ENCODE measurements at regions not wholly inside any gene's neighbourhood (a gene's known extent, or its start where the extent isn't known, plus 50 kb on each side); places are given as distances from the start of the nearest gene placed in this dataset.

DNA sequence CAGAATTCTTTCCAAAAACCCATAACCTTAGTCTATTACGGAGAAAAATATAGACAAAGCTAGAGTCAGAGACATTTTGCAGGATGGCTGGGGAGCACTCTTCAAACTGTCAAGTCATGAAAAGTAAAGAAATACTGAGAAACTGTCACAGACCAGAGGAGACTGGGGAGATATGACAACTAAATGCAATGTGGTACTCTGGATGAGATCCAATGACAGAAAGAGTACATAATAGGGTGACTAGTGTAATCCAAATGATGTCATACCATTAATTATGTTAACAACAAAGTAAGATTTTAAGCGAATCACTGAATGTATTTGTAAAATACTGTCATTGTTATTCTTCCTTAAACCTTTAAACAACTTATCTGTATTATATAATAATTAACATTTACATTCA lies 393.8 kb downstream of the LIG4 start:
- no peak for TF ChIP-seq CTCF (IDR thresholded peaks at IDR 0.05; ENCODE audit: control extremely low read depth, extremely low read depth, low read depth, missing control alignments)
- no peak for DNase-seq (ENCODE audit: extremely low spot score)
- CTCF ChIA-PET = no interaction called here
- POLR2A ChIA-PET = no interaction called here

GRCh38 chr13:107819071-107819470 lies 396.3 kb downstream of the LIG4 start:
- POLR2A ChIA-PET = no interaction called here
- TF ChIP-seq CTCF (IDR thresholded peaks at IDR 0.05; ENCODE audit: control extremely low read depth, extremely low read depth, low read depth, missing control alignments) = no peak
- DNase-seq (ENCODE audit: extremely low spot score) = no peak
- CTCF ChIA-PET = no interaction called here

- no peak for DNase-seq (ENCODE audit: extremely low spot score)
- ChIA-PET POLR2A (no interaction called here), CTCF (no interaction called here)
- TF ChIP-seq CTCF (IDR thresholded peaks at IDR 0.05; ENCODE audit: control extremely low read depth, extremely low read depth, low read depth, missing control alignments) = no peak
Measured at GRCh38 chr13:107817647-107818287, 397.6 kb downstream of the LIG4 start.

DNA sequence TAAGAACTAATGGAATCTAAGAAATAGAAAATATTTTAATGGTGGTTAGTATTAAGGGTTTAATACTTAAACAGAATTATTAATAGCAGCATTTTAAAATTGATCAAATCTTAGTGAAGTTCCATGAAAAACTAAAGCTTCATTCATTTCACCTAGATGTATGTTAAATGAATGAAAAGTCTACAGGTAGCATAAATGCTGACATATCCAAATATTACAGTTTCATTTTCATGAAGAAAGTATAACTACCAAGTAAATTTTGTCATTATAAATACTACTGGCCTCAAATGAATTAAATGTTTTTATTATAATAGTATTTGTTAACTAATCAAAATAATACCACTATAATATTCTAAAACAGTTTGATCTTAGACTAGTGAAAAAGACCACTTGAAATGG lies 403.3 kb downstream of the LIG4 start:
- no peak for DNase-seq (ENCODE audit: extremely low spot score)
- POLR2A ChIA-PET = no interaction called here
- CTCF ChIA-PET = no interaction called here
- TF ChIP-seq CTCF (IDR thresholded peaks at IDR 0.05; ENCODE audit: control extremely low read depth, extremely low read depth, low read depth, missing control alignments) = no peak

DNA sequence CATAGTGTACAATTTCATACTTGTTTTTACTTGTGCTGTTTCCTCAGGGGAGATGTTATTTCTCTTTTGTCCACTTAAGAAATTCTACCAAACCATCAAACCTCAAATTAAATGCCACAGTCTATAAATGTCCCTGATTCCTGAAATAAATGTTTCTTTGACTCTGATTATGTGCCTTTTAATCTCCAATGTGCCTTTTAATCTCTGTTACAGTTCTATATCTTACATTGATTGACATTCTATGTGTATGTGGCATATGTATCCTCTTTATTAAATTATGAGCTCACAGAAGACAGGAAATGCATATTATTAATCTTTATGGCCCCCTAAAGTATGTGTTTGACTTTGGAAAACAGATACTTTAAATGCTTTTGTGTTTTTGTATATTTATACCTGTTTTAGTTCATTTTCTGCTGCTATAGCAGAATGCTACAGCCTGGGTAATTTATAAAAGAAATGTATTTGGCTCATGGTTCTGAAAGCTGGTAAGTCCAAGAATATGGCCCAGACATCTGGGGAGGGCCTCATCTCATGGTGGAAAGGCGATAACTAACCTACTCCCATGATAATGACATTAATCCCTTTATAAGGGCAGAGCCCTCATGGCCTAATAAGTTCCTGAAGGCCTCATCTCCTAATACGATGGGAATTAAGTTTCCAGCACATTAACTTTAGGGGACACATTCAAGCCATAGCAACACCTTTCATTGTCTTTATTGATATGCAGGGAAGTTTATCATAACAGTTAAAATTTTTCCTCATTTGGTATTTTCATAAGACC lies 403.9 kb downstream of the LIG4 start:
- no peak for DNase-seq (ENCODE audit: extremely low spot score)
- no peak for TF ChIP-seq CTCF (IDR thresholded peaks at IDR 0.05; ENCODE audit: control extremely low read depth, extremely low read depth, low read depth, missing control alignments)
- ChIA-PET POLR2A (no interaction called here), CTCF (no interaction called here)

- DNase-seq (ENCODE audit: extremely low spot score) = no peak
- CTCF ChIA-PET = interaction anchor here (1.0 kb wide), 1 partner anchor 16 kb away, joined by 3 read pairs; no protein-coding TSS in a partner anchor
- POLR2A ChIA-PET = no interaction called here
- TF ChIP-seq CTCF (IDR thresholded peaks at IDR 0.05; ENCODE audit: control extremely low read depth, extremely low read depth, low read depth, missing control alignments) = no peak
Measured at GRCh38 chr13:107809125-107809524, 406.2 kb downstream of the LIG4 start.
